ENCODE measurements at regions not wholly inside any gene's neighbourhood (a gene's known extent, or its start where the extent isn't known, plus 50 kb on each side); places are given as distances from the start of the nearest gene placed in this dataset.

GRCh38 chr9:103997856-103998370, 96.2 kb upstream of the SMC2 start:
- ChIA-PET POLR2A (ENCODE audit: unreplicated experiment) (no interaction called here), CTCF (no interaction called here)
- H3K27ac ChIP-seq (ENCODE audit: low read length), result no peak overlapping the region
- H3K27me3 ChIP-seq (ENCODE audit: low read length), result no peaks in the 10 kb centered on the region
- H3K9me2 ChIP-seq (replicated peaks; ENCODE audit: low read length), result no peaks in the 10 kb centered on the region
- H3K9ac ChIP-seq (ENCODE audit: low read length), result no peak overlapping the region
- no peaks in the 10 kb centered on the region for H3F3A ChIP-seq (ENCODE audit: low read length, unreplicated experiment)
- H2AFZ ChIP-seq (ENCODE audit: low read length), result no peak overlapping the region
- H3K36me3 ChIP-seq (ENCODE audit: low read depth, low read length), result no peaks in the 10 kb centered on the region
- H3K4me1 ChIP-seq (ENCODE audit: insufficient read depth, low read length), result no peaks in the 10 kb centered on the region
- TF ChIP-seq EZH2 (IDR thresholded peaks at IDR 0.05; ENCODE audit: low read length, unreplicated experiment) (no peak), EZH2phosphoT487 (IDR thresholded peaks at IDR 0.05; ENCODE audit: borderline replicate concordance, low read length) (no peak), CTCF (conservative IDR thresholded peaks at IDR 0.05; ENCODE audit: low read depth, low read length) (no peak)
- intact Hi-C loops (cut with micrococcal nuclease), result no loop called here
- H4K20me1 ChIP-seq (ENCODE audit: low read length), result no peaks in the 10 kb centered on the region
- H3K4me2 ChIP-seq (ENCODE audit: low read length), result no peak overlapping the region
- DNase-seq (no peak), ATAC-seq (no peak)
- BruUV-seq (replicated peaks), result no TSS peak
- H3K4me3 ChIP-seq (ENCODE audit: low read length), result no peak overlapping the region
- no peaks in the 10 kb centered on the region for H3K79me2 ChIP-seq (ENCODE audit: low read length)
- H3K9me3 ChIP-seq (ENCODE audit: low read length), result no peaks in the 10 kb centered on the region

GRCh38 chr9:103999375-104000062, 94.6 kb upstream of the SMC2 start:
- no peak for ATAC-seq
- no peak overlapping the region for H3K4me3 ChIP-seq (ENCODE audit: low read length)
- no peak overlapping the region for H3K9ac ChIP-seq (ENCODE audit: low read length)
- intact Hi-C loops (cut with micrococcal nuclease), result no loop called here
- H3K36me3 ChIP-seq (ENCODE audit: low read depth, low read length), result no peaks in the 10 kb centered on the region
- H3K4me2 ChIP-seq (ENCODE audit: low read length), result no peak overlapping the region
- no TSS peak for BruUV-seq (replicated peaks)
- no peaks in the 10 kb centered on the region for H3F3A ChIP-seq (ENCODE audit: low read length, unreplicated experiment)
- H3K4me1 ChIP-seq (ENCODE audit: insufficient read depth, low read length), result no peaks in the 10 kb centered on the region
- no peak for DNase-seq
- no peaks in the 10 kb centered on the region for H3K27me3 ChIP-seq (ENCODE audit: low read length)
- H3K9me3 ChIP-seq (ENCODE audit: low read length), result no peaks in the 10 kb centered on the region
- H3K79me2 ChIP-seq (ENCODE audit: low read length), result no peaks in the 10 kb centered on the region
- no peak for TF ChIP-seq EZH2 (IDR thresholded peaks at IDR 0.05; ENCODE audit: low read length, unreplicated experiment)
- no peak for TF ChIP-seq EZH2phosphoT487 (IDR thresholded peaks at IDR 0.05; ENCODE audit: borderline replicate concordance, low read length)
- no peak for TF ChIP-seq CTCF (conservative IDR thresholded peaks at IDR 0.05; ENCODE audit: low read depth, low read length)
- CTCF ChIA-PET, result no interaction called here
- POLR2A ChIA-PET (ENCODE audit: unreplicated experiment), result no interaction called here
- no peaks in the 10 kb centered on the region for H4K20me1 ChIP-seq (ENCODE audit: low read length)
- no peak overlapping the region for H3K27ac ChIP-seq (ENCODE audit: low read length)
- no peak overlapping the region for H2AFZ ChIP-seq (ENCODE audit: low read length)
- no peaks in the 10 kb centered on the region for H3K9me2 ChIP-seq (replicated peaks; ENCODE audit: low read length)

GRCh38 chr9:104009826-104010225, 84.3 kb upstream of the SMC2 start:
- no peak overlapping the region for H2AFZ ChIP-seq (ENCODE audit: low read length)
- CTCF ChIA-PET, result no interaction called here
- no peaks in the 10 kb centered on the region for H3K9me2 ChIP-seq (replicated peaks; ENCODE audit: low read length)
- no peaks in the 10 kb centered on the region for H4K20me1 ChIP-seq (ENCODE audit: low read length)
- intact Hi-C loops (cut with micrococcal nuclease), result no loop called here
- H3K79me2 ChIP-seq (ENCODE audit: low read length), result no peaks in the 10 kb centered on the region
- no peak overlapping the region for H3K27ac ChIP-seq (ENCODE audit: low read length)
- no TSS peak for BruUV-seq (replicated peaks)
- H3F3A ChIP-seq (ENCODE audit: low read length, unreplicated experiment), result no peaks in the 10 kb centered on the region
- POLR2A ChIA-PET (ENCODE audit: unreplicated experiment), result no interaction called here
- TF ChIP-seq CTCF (conservative IDR thresholded peaks at IDR 0.05; ENCODE audit: low read depth, low read length), result no peak
- TF ChIP-seq EZH2 (IDR thresholded peaks at IDR 0.05; ENCODE audit: low read length, unreplicated experiment), result no peak
- TF ChIP-seq EZH2phosphoT487 (IDR thresholded peaks at IDR 0.05; ENCODE audit: borderline replicate concordance, low read length), result no peak
- H3K9me3 ChIP-seq (ENCODE audit: low read length), result no peaks in the 10 kb centered on the region
- no peak overlapping the region for H3K4me2 ChIP-seq (ENCODE audit: low read length)
- H3K9ac ChIP-seq (ENCODE audit: low read length), result no peak overlapping the region
- ATAC-seq (no peak), DNase-seq (no peak)
- H3K4me1 ChIP-seq (ENCODE audit: insufficient read depth, low read length), result no peaks in the 10 kb centered on the region
- H3K36me3 ChIP-seq (ENCODE audit: low read depth, low read length), result no peaks in the 10 kb centered on the region
- no peaks in the 10 kb centered on the region for H3K27me3 ChIP-seq (ENCODE audit: low read length)
- no peak overlapping the region for H3K4me3 ChIP-seq (ENCODE audit: low read length)
